ENCODE measurements at regions not wholly inside any gene's neighbourhood (a gene's known extent, or its start where the extent isn't known, plus 50 kb on each side); places are given as distances from the start of the nearest gene placed in this dataset.

GRCh38 chr9:73980754-73981153, 516.4 kb upstream of the RORB start:
- TF ChIP-seq CTCF (conservative IDR thresholded peaks at IDR 0.05) = no peak
- no peaks in the 10 kb centered on the region for H4K20me1 ChIP-seq (ENCODE audit: insufficient read depth)
- intact Hi-C loops (cut with micrococcal nuclease; ENCODE audit: unreplicated experiment) = loop anchor here (10.0 kb wide), 1 partner anchor 394 kb away; no protein-coding TSS in a partner anchor
- H2AFZ ChIP-seq = no peak overlapping the region
- CTCF ChIA-PET = no interaction called here
- H3K79me2 ChIP-seq (ENCODE audit: low read depth) = no peaks in the 10 kb centered on the region
- H3K4me2 ChIP-seq = no peak overlapping the region
- no peaks in the 10 kb centered on the region for H3K36me3 ChIP-seq (ENCODE audit: low read depth)
- no peaks in the 10 kb centered on the region for H3K27me3 ChIP-seq (ENCODE audit: insufficient read depth, low read depth)
- no peak overlapping the region for H3K4me3 ChIP-seq
- no peak for DNase-seq
- POLR2A ChIA-PET (ENCODE audit: unreplicated experiment) = no interaction called here
- no peaks in the 10 kb centered on the region for H3K4me1 ChIP-seq (replicated peaks; ENCODE audit: insufficient read depth)
- H3F3A ChIP-seq (ENCODE audit: insufficient read depth, low read depth) = no peaks in the 10 kb centered on the region
- no peaks in the 10 kb centered on the region for H3K9me3 ChIP-seq (ENCODE audit: insufficient read depth, low read depth)
- no peaks in the 10 kb centered on the region for H3K9me2 ChIP-seq (ENCODE audit: insufficient read depth)
- no TSS peak for BruUV-seq (replicated peaks)
- H3K27ac ChIP-seq = no peak overlapping the region

DNA sequence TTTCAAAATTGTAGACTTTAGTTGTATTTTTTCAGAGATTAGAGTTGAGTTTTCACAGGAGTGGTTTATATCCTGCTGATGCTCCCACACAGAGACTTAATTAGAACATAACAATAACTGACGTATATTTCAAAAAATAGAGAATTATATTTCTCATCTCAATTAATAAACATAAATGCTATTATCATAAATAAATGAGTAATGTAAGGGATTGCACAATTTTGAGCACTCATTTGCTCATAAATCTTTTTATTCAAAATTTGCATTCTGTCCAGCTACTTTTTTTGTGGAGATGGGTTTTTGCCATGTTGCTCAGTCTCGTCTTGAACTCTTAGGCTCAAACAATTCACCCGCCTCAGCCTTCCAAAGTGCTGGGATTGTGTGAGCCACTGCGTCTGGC, 515.7 kb upstream of the RORB start:
- Histone ChIP-seq H3K4me3 (no peak overlapping the region), H3K27ac (no peak overlapping the region), H3F3A (ENCODE audit: insufficient read depth, low read depth) (no peaks in the 10 kb centered on the region), H3K4me2 (no peak overlapping the region), H3K27me3 (ENCODE audit: insufficient read depth, low read depth) (no peaks in the 10 kb centered on the region), H2AFZ (no peak overlapping the region), H4K20me1 (ENCODE audit: insufficient read depth) (no peaks in the 10 kb centered on the region), H3K79me2 (ENCODE audit: low read depth) (no peaks in the 10 kb centered on the region), H3K4me1 (replicated peaks; ENCODE audit: insufficient read depth) (no peaks in the 10 kb centered on the region), H3K36me3 (ENCODE audit: low read depth) (no peaks in the 10 kb centered on the region), H3K9me3 (ENCODE audit: insufficient read depth, low read depth) (no peaks in the 10 kb centered on the region), H3K9me2 (ENCODE audit: insufficient read depth) (no peaks in the 10 kb centered on the region)
- no peak for TF ChIP-seq CTCF (conservative IDR thresholded peaks at IDR 0.05)
- TF ChIP-seq EZH2 (IDR thresholded peaks at IDR 0.05; ENCODE audit: low read depth) = no peak
- no peak for DNase-seq
- intact Hi-C loops (cut with micrococcal nuclease; ENCODE audit: unreplicated experiment) = loop anchor here (10.0 kb wide), 1 partner anchor 393 kb away; no protein-coding TSS in a partner anchor
- no TSS peak for BruUV-seq (replicated peaks)
- ChIA-PET POLR2A (ENCODE audit: unreplicated experiment) (no interaction called here), CTCF (interaction anchor here (0.6 kb wide), 1 partner anchor 78 kb away, joined by 3 read pairs; no protein-coding TSS in a partner anchor)

GRCh38 chr9:73995836-73996235, 501.3 kb upstream of the RORB start:
- no peaks in the 10 kb centered on the region for H3K79me2 ChIP-seq (ENCODE audit: low read depth)
- no peak for TF ChIP-seq EZH2 (IDR thresholded peaks at IDR 0.05; ENCODE audit: low read depth)
- TF ChIP-seq CTCF (conservative IDR thresholded peaks at IDR 0.05) = no peak
- BruUV-seq (replicated peaks) = no TSS peak
- H4K20me1 ChIP-seq (ENCODE audit: insufficient read depth) = no peaks in the 10 kb centered on the region
- no peaks in the 10 kb centered on the region for H3K9me3 ChIP-seq (ENCODE audit: insufficient read depth, low read depth)
- H2AFZ ChIP-seq = 0 out of 2 replicates have a peak overlapping the region, but pooled peaks have one; percentile 20
- no peaks in the 10 kb centered on the region for H3K4me1 ChIP-seq (replicated peaks; ENCODE audit: insufficient read depth)
- DNase-seq = no peak
- H3F3A ChIP-seq (ENCODE audit: insufficient read depth, low read depth) = no peaks in the 10 kb centered on the region
- intact Hi-C loops (cut with micrococcal nuclease; ENCODE audit: unreplicated experiment) = no loop called here
- H3K36me3 ChIP-seq (ENCODE audit: low read depth) = no peaks in the 10 kb centered on the region
- H3K9me2 ChIP-seq (ENCODE audit: insufficient read depth) = no peaks in the 10 kb centered on the region
- H3K27ac ChIP-seq = no peak overlapping the region
- ChIA-PET POLR2A (ENCODE audit: unreplicated experiment) (no interaction called here), CTCF (no interaction called here)
- H3K27me3 ChIP-seq (ENCODE audit: insufficient read depth, low read depth) = no peaks in the 10 kb centered on the region
- no peak overlapping the region for H3K4me3 ChIP-seq
- H3K4me2 ChIP-seq = no peak overlapping the region

Measured in PC-9 (cell line).